ENCODE measurements at regions not wholly inside any gene's neighbourhood (a gene's known extent, or its start where the extent isn't known, plus 50 kb on each side); places are given as distances from the start of the nearest gene placed in this dataset.

GRCh38 chr5:174624733-174625522, 99.5 kb upstream of the MSX2 start:
- TF ChIP-seq EZH2 (IDR thresholded peaks at IDR 0.05; ENCODE audit: borderline replicate concordance, low read depth, low read length, severe bottlenecking), result no peak
- no peak for TF ChIP-seq MAX (IDR thresholded peaks at IDR 0.05; ENCODE audit: insufficient read depth, insufficient read length)
- no peak for TF ChIP-seq JUN (IDR thresholded peaks at IDR 0.05; ENCODE audit: borderline replicate concordance, insufficient read depth, insufficient read length, low read depth)
- TF ChIP-seq POLR2AphosphoS5 (IDR thresholded peaks at IDR 0.05; ENCODE audit: insufficient read depth, low read depth, low read length), result no peak
- no peak for TF ChIP-seq MYC (IDR thresholded peaks at IDR 0.05; ENCODE audit: low read depth, low read length)
- no peak for TF ChIP-seq FOS (IDR thresholded peaks at IDR 0.05; ENCODE audit: borderline replicate concordance, insufficient read depth, low read length)
- Histone ChIP-seq H3K4me1 (ENCODE audit: control insufficient read depth, extremely low read depth, insufficient read depth, low read length) (no peaks in the 10 kb centered on the region), H3K9me3 (replicated peaks; ENCODE audit: control insufficient read depth, insufficient read depth, low read length) (peaks cover 7% of the 10 kb centered on the region), H2AFZ (ENCODE audit: low read depth, low read length) (no peak overlapping the region), H3K4me3 (replicated peaks in 1 of 3; ENCODE audit: insufficient read depth in 1 of 3, low read depth in 1 of 3, low read length in 3 of 3) (no peak overlapping the region), H3K9ac (replicated peaks; ENCODE audit: extremely low read depth, insufficient read depth, low read length) (no peak overlapping the region), H3K9me1 (replicated peaks; ENCODE audit: control insufficient read depth, extremely low read depth, insufficient read depth, low read length) (no peaks in the 10 kb centered on the region), H3K36me3 (ENCODE audit: control insufficient read depth in 2 of 2, extremely low read depth in 1 of 2, insufficient read depth in 2 of 2, low read length in 2 of 2) (no peaks in the 10 kb centered on the region), H4K20me1 (replicated peaks; ENCODE audit: control insufficient read depth, extremely low read depth, insufficient read depth, low read length) (no peaks in the 10 kb centered on the region), H3K27ac (ENCODE audit: insufficient read depth, low read depth, low read length) (no peak overlapping the region), H3K27me3 (ENCODE audit: control insufficient read depth in 2 of 2, insufficient read depth in 2 of 2, low read length in 2 of 2) (no peaks in the 10 kb centered on the region), H3K4me2 (ENCODE audit: insufficient read depth, low read length) (no peak overlapping the region), H3K79me2 (ENCODE audit: control insufficient read depth, insufficient read depth, low read length) (no peaks in the 10 kb centered on the region)
- DNase-seq (ENCODE audit: low read depth, low spot score) (no peak), FAIRE-seq (no peak)
- ChIA-PET POLR2A (no interaction called here), CTCF (no interaction called here)
- intact Hi-C loops (cut with micrococcal nuclease) (no loop called here), dilution Hi-C loops (cut with MboI; ENCODE audit: extremely low pct_ligation_motif_present, low sequenced_read_pairs) (no loop called here)
- BruUV-seq (replicated peaks), result no TSS peak
